GM19099 (cell line): ENCODE measurements at regions not wholly inside any gene's neighbourhood (a gene's known extent, or its start where the extent isn't known, plus 50 kb on each side); places are given as distances from the start of the nearest gene placed in this dataset.

Experiments
- POLR2A ChIP-seq: IDR thresholded peaks from 3 replicates; pipeline ENCODE4 v1.6.1; 2011; ENCODE audit warnings: low read depth; ENCODE audit not compliant: insufficient read length; ENCODE audit errors: extremely low read depth

GRCh38 chr16:85529489-85530369 is 83.4 kb upstream of the GSE1 start:
- no peak for TF ChIP-seq POLR2A

- TF ChIP-seq POLR2A: no peak
These were observed 82.8 kb upstream of the GSE1 start for GRCh38 chr16:85530370-85530739.

GRCh38 chr16:85531516-85531915 is 81.6 kb upstream of the GSE1 start:
- no peak for TF ChIP-seq POLR2A

GRCh38 chr16:85532147-85532546 is 81.0 kb upstream of the GSE1 start:
- TF ChIP-seq POLR2A: no peak

- TF ChIP-seq POLR2A: no peak
These were observed 78.4 kb upstream of the GSE1 start for GRCh38 chr16:85534536-85535351.

GRCh38 chr16:85535352-85536072 is 77.6 kb upstream of the GSE1 start:
- no peak for TF ChIP-seq POLR2A

GRCh38 chr16:85536073-85536410 is 77.1 kb upstream of the GSE1 start:
- no peak for TF ChIP-seq POLR2A

- TF ChIP-seq POLR2A: no peak
These were observed 76.5 kb upstream of the GSE1 start for GRCh38 chr16:85536411-85537330.

DNA sequence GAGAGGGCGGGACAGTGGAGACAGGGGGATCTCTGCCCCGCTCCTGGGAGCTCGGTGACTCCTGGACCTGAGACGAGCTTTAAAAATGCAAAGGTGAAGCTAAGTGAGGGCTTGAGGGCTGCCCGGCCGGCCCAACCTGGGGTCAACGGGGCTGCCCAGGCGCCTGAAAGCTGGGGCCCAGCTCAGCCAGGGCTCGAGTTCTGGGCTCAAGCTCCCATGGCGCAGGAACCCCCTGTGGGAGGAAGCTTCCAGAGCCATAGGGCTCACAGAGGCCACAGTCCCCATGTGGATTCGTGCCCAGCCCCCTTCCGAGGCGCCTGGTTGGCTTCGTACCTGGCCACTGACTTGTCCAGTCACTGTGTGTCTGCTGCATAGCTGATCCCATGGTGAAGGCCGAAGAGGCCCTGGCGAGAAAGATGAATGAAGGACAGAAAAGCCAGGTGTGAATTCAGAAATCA is 75.8 kb upstream of the GSE1 start:
- TF ChIP-seq POLR2A: no peak

- TF ChIP-seq POLR2A: no peak
These were observed 75.2 kb upstream of the GSE1 start for GRCh38 chr16:85537795-85538401.

GRCh38 chr16:85539084-85539483 is 74.0 kb upstream of the GSE1 start:
- no peak for TF ChIP-seq POLR2A

GRCh38 chr16:85539629-85540291 is 73.4 kb upstream of the GSE1 start:
- no peak for TF ChIP-seq POLR2A

DNA sequence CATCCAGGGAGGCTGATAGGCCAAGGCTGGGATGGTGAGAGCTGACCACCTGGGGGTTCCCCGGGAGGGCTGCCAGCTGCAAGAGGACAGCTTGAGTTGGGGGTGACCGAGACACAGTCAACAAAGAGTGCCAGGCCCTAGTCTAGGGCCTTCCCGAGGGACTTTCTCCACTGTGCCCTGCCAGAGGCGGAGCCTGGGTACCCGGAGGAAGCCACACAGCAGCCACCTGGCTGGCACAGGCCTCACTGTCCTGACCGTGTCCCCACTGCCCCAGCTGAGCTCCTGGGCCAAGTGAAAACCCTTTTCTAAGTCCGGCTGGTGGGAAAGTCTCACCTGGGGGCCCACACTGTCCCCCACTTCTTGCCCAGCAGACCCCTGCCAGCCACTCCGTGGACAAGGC is 71.9 kb upstream of the GSE1 start:
- no peak for TF ChIP-seq POLR2A
